Mammary epithelial cell (primary cell): ENCODE measurements at regions not wholly inside any gene's neighbourhood (a gene's known extent, or its start where the extent isn't known, plus 50 kb on each side); places are given as distances from the start of the nearest gene placed in this dataset.

Experiments used
- CTCF ChIP-seq, 2 donors: IDR thresholded peaks in 1 of 2; conservative IDR thresholded peaks in 1 of 2; 2 replicates each; pipeline ENCODE4 v1.5.1; 2011 to 2012; ENCODE audit warnings: inconsistent platforms in 2 of 2, low read length in 2 of 2, mild to moderate bottlenecking in 2 of 2, control low read depth in 1 of 2, low read depth in 1 of 2; ENCODE audit not compliant: insufficient read depth in 1 of 2; ENCODE audit errors: extremely low read depth in 1 of 2
- EZH2 ChIP-seq: IDR thresholded peaks from 2 replicates; pipeline ENCODE4 v1.6.1; 2012; ENCODE audit warnings: low read length, inconsistent platforms, borderline replicate concordance

GRCh38 chr13:91132786-91133185, 214.7 kb upstream of the MIR17HG start:
- TF ChIP-seq CTCF (conservative IDR thresholded peaks at IDR 0.05 in 1 of 2, IDR thresholded peaks at IDR 0.05 in 1 of 2; ENCODE audit: extremely low read depth in 1 of 2, insufficient read depth in 1 of 2, low read depth in 1 of 2, low read length in 2 of 2), result no peak
- TF ChIP-seq EZH2, result no peak
